H1 (cell line): ENCODE measurements at regions not wholly inside any gene's neighbourhood (a gene's known extent, or its start where the extent isn't known, plus 50 kb on each side); places are given as distances from the start of the nearest gene placed in this dataset.

ENCODE experiments used
- CHD1 ChIP-seq: IDR thresholded peaks from 2 replicates; pipeline ENCODE4 v1.6.1; 2012; ENCODE audit warnings: low read depth, low read length, improper control_type of control experiment
- CHD2 ChIP-seq: IDR thresholded peaks from 2 replicates; pipeline ENCODE4 v1.6.1; 2012; ENCODE audit warnings: low read length, improper control_type of control experiment
- CHD7 ChIP-seq: fragments of 300-600 bp; sonication (generic); IDR thresholded peaks from 2 replicates; pipeline ENCODE4 v1.7.1; 2012; ENCODE audit warnings: low read length, moderate library complexity, mild to moderate bottlenecking, inconsistent platforms; ENCODE audit not compliant: insufficient replicate concordance
- CTCF ChIP-seq, 3 experiments: IDR thresholded peaks; 1 replicate in 2 of 3; 2 replicates in 1 of 3; pipeline versions ENCODE4 v1.5.1 to v1.6.1; 2011; ENCODE audit warnings: low read length in 3 of 3, mild to moderate bottlenecking in 3 of 3, inconsistent platforms in 2 of 3, low read depth in 1 of 3, moderate library complexity in 1 of 3; ENCODE audit not compliant: insufficient read depth in 1 of 3; ENCODE audit errors: control extremely low read depth in 1 of 3
- EP300 ChIP-seq, 2 experiments: IDR thresholded peaks; 1 replicate in 1 of 2; 2 replicates in 1 of 2; pipeline ENCODE4 v1.6.1; 2011 to 2012; ENCODE audit warnings: low read depth in 2 of 2, low read length in 2 of 2, mild to moderate bottlenecking in 2 of 2, borderline replicate concordance in 1 of 2, inconsistent platforms in 1 of 2, moderate library complexity in 1 of 2
- EZH2 ChIP-seq: fragments of 200-600 bp; sonication (generic); IDR thresholded peaks from 2 replicates; pipeline ENCODE4 v1.7.1; 2012; ENCODE audit warnings: low read depth, mild to moderate bottlenecking, moderate library complexity, low read length, inconsistent platforms; ENCODE audit not compliant: severe bottlenecking
- HDAC2 ChIP-seq, 2 experiments: fragments of 300-600 bp in 1 of 2; sonication (generic) in 1 of 2; IDR thresholded peaks; 2 replicates each; pipeline ENCODE4 v1.6.1; 2011 to 2012; ENCODE audit warnings: low read depth in 2 of 2, low read length in 2 of 2, mild to moderate bottlenecking in 2 of 2, moderate library complexity in 2 of 2, borderline replicate concordance in 1 of 2, inconsistent platforms in 1 of 2
- KDM1A ChIP-seq: fragments of 200-600, 300-600 bp; sonication (generic); IDR thresholded peaks from 2 replicates; pipeline ENCODE4 v1.7.1; 2016; ENCODE audit warnings: mild to moderate bottlenecking, low read length, borderline replicate concordance
- NRF1 ChIP-seq: IDR thresholded peaks from 2 replicates; pipeline ENCODE4 v1.6.1; 2011; ENCODE audit warnings: mild to moderate bottlenecking, low read depth, low read length, improper control_type of control experiment
- POLR2A ChIP-seq, 2 experiments: IDR thresholded peaks; 1 replicate in 1 of 2; 2 replicates in 1 of 2; pipeline ENCODE4 v1.6.1; 2011; ENCODE audit warnings: low read depth in 2 of 2, low read length in 2 of 2, mild to moderate bottlenecking in 2 of 2; ENCODE audit errors: control extremely low read depth in 1 of 2
- POLR2AphosphoS5 ChIP-seq: IDR thresholded peaks from 2 replicates; pipeline ENCODE4 v1.6.1; 2011; ENCODE audit warnings: low read depth, low read length
- RXRA ChIP-seq: IDR thresholded peaks from 2 replicates; pipeline ENCODE4 v1.6.1; 2011; ENCODE audit warnings: low read depth, mild to moderate bottlenecking, low read length, moderate library complexity; ENCODE audit not compliant: insufficient read depth
- TBP ChIP-seq: IDR thresholded peaks from 2 replicates; pipeline ENCODE4 v1.6.1; 2011; ENCODE audit warnings: low read depth, low read length, improper control_type of control experiment

- TF ChIP-seq RXRA = no peak
- no peak for TF ChIP-seq HDAC2 (IDR thresholded peaks at IDR 0.05; ENCODE audit: borderline replicate concordance in 1 of 2, low read depth in 2 of 2, low read length in 2 of 2)
- TF ChIP-seq CTCF (IDR thresholded peaks at IDR 0.05; ENCODE audit: control extremely low read depth in 1 of 3, insufficient read depth in 1 of 3, low read depth in 1 of 3, low read length in 3 of 3) = no peak
- no peak for TF ChIP-seq CHD2
- TF ChIP-seq POLR2A (IDR thresholded peaks at IDR 0.05; ENCODE audit: control extremely low read depth in 1 of 2, low read depth in 2 of 2, low read length in 2 of 2) = no peak
- TF ChIP-seq NRF1 = no peak
- TF ChIP-seq POLR2AphosphoS5 = no peak
- no peak for TF ChIP-seq CHD7
- TF ChIP-seq CHD1 = no peak
- no peak for TF ChIP-seq KDM1A
- no peak for TF ChIP-seq EZH2
- no peak for TF ChIP-seq TBP
- no peak for TF ChIP-seq EP300 (IDR thresholded peaks at IDR 0.05; ENCODE audit: borderline replicate concordance in 1 of 2, low read depth in 2 of 2, low read length in 2 of 2)
Observed at GRCh38 chr12:30095511-30095910, 311.8 kb upstream of the TMTC1 start.
